B cell (primary cell): ENCODE measurements at regions not wholly inside any gene's neighbourhood (a gene's known extent, or its start where the extent isn't known, plus 50 kb on each side); places are given as distances from the start of the nearest gene placed in this dataset.

Experiments
- ATAC-seq: fragments of 200-7000 bp; cut with Tn5 transposase; one replicate; pipeline ENCODE4 v1.10.0; 2021; ENCODE audit warnings: low read depth, mild to moderate bottlenecking, moderate number of reproducible peaks, moderate library complexity
- CTCF ChIA-PET: fragments of 350-600 bp; sonication (Branson Sonifier 250); formaldehyde crosslinking; loops from one replicate; lab custom pipeline; 2021; ENCODE audit warnings: antibody characterized with exemption, inconsistent platforms; lab: Charles Lee
- POLR2A ChIA-PET: fragments of 350-600 bp; sonication (Branson Sonifier 250); formaldehyde crosslinking; loops from one replicate; lab custom pipeline; 2021; ENCODE audit warnings: antibody characterized with exemption; lab: Charles Lee
- DNase-seq: peaks from one replicate; pipeline ENCODE4 v3.0.0; 2013
- H2AFZ ChIP-seq: 2 replicates; pipeline ENCODE4 v1.6.1; 2012; ENCODE audit warnings: mild to moderate bottlenecking, low read depth, low read length; ENCODE audit not compliant: insufficient read depth, poor library complexity, severe bottlenecking
- H3K27ac ChIP-seq, 2 donors: 1 replicate in 1 of 2; 2 replicates in 1 of 2; pipeline ENCODE4 v1.5.1; 2012 to 2013; ENCODE audit warnings: low read length in 2 of 2, mild to moderate bottlenecking in 2 of 2, moderate library complexity in 1 of 2
- H3K27me3 ChIP-seq, 4 experiments: fragments of 200-600 bp in 1 of 4; sonication (generic) in 1 of 4; replicated peaks in 1 of 4; 1 replicate in 2 of 4; 2 replicates in 2 of 4; pipeline versions ENCODE4 v1.6.1 to v1.7.0; 2013 to 2016; ENCODE audit warnings: low read length in 3 of 4, mild to moderate bottlenecking in 2 of 4, mixed read lengths in 1 of 4, moderate library complexity in 1 of 4; ENCODE audit not compliant: insufficient read depth in 4 of 4, control insufficient read depth in 3 of 4; ENCODE audit errors: control extremely low read depth in 1 of 4
- H3K36me3 ChIP-seq, 2 experiments: replicated peaks in 1 of 2; 1 replicate in 1 of 2; 2 replicates in 1 of 2; pipeline versions ENCODE4 v1.6.1 to v1.7.1; 2013; ENCODE audit warnings: low read length in 1 of 2; ENCODE audit not compliant: insufficient read depth in 2 of 2, control insufficient read depth in 1 of 2; ENCODE audit errors: control extremely low read depth in 1 of 2, extremely low read depth in 1 of 2
- H3K4me1 ChIP-seq, 2 donors: fragments of 200-600 bp in 1 of 2; sonication (generic) in 1 of 2; 1 replicate in 1 of 2; 2 replicates in 1 of 2; pipeline versions ENCODE4 v1.5.1 to v1.6.1; 2013 to 2017; ENCODE audit warnings: low read length in 2 of 2; ENCODE audit not compliant: control insufficient read depth in 2 of 2, insufficient read depth in 2 of 2
- H3K4me2 ChIP-seq: replicated peaks from 2 replicates; pipeline ENCODE3; 2012; ENCODE audit warnings: mild to moderate bottlenecking, low read depth, low read length; ENCODE audit not compliant: poor library complexity, severe bottlenecking
- H3K4me3 ChIP-seq, 5 experiments: fragments of 200-600 bp in 1 of 5; sonication (generic) in 1 of 5; 1 replicate in 3 of 5; 2 replicates in 2 of 5; pipeline versions ENCODE4 v1.5.1 to v1.7.0; 2011 to 2016; ENCODE audit warnings: low read length in 4 of 5, mild to moderate bottlenecking in 4 of 5, low read depth in 2 of 5, control low read depth in 1 of 5, moderate library complexity in 1 of 5; ENCODE audit not compliant: insufficient read depth in 1 of 5; ENCODE audit errors: control extremely low read depth in 1 of 5, extremely low read depth in 1 of 5
- H3K79me2 ChIP-seq: fragments of 200-600 bp; sonication (generic); one replicate; pipeline ENCODE4 v1.6.0; 2016; ENCODE audit warnings: low read length; ENCODE audit not compliant: control insufficient read depth, insufficient read depth
- H3K9ac ChIP-seq: fragments of 200-600 bp; sonication (generic); 2 replicates; pipeline ENCODE4 v1.6.1; 2017; ENCODE audit warnings: mild to moderate bottlenecking, low read length, moderate library complexity
- H3K9me3 ChIP-seq, 3 donors: one replicate each; pipeline versions ENCODE4 v1.6.1 to v1.7.1; 2013; ENCODE audit warnings: low read length in 2 of 3; ENCODE audit not compliant: control insufficient read depth in 2 of 3, insufficient read depth in 1 of 3; ENCODE audit errors: control extremely low read depth in 1 of 3
- H4K20me1 ChIP-seq: 2 replicates; pipeline ENCODE4 v1.6.0; 2012; ENCODE audit warnings: mild to moderate bottlenecking, low read length; ENCODE audit not compliant: insufficient read depth, control insufficient read depth, poor library complexity, severe bottlenecking
- H3K27ac Mint-ChIP-seq: one replicate; pipeline ENCODE4 v1.8.0; 2021; ENCODE audit warnings: mixed read lengths
- H3K27me3 Mint-ChIP-seq: one replicate; pipeline ENCODE4 v1.8.0; 2021; ENCODE audit warnings: mixed read lengths
- H3K4me1 Mint-ChIP-seq: one replicate; pipeline ENCODE4 v1.8.0; 2021; ENCODE audit warnings: mixed read lengths
- H3K4me3 Mint-ChIP-seq: one replicate; pipeline ENCODE4 v1.8.0; 2021; ENCODE audit warnings: mixed read lengths
- H3K9me3 Mint-ChIP-seq: one replicate; pipeline ENCODE4 v1.8.0; 2022; ENCODE audit warnings: mixed read lengths; ENCODE audit not compliant: insufficient read depth
- EZH2 ChIP-seq: IDR thresholded peaks from 2 replicates; pipeline ENCODE4 v1.6.1; 2012; ENCODE audit warnings: borderline replicate concordance, low read depth, mild to moderate bottlenecking, moderate library complexity, low read length; ENCODE audit not compliant: insufficient read depth, poor library complexity, severe bottlenecking
- WGBS: methylation state at CpG from one replicate; pipeline ENCODE4 v1.1.5; 2013; ENCODE audit warnings: missing lambda C conversion rate; ENCODE audit not compliant: insufficient coverage; 5-methylcytosine and 5-hydroxymethylcytosine counted together
- intact Hi-C: fragments of 100-400 bp; cut with micrococcal nuclease; formaldehyde crosslinking; loops from one replicate; pipeline ENCODE4 v1.10.0; 2022
- TF ChIP-seq, protein P1 (sequence below): fragments of 200-600 bp; IDR thresholded peaks from one replicate; pipeline ENCODE4 v1.8.0; 2022; ENCODE audit warnings: antibody characterized with exemption, mild to moderate bottlenecking

DNA sequence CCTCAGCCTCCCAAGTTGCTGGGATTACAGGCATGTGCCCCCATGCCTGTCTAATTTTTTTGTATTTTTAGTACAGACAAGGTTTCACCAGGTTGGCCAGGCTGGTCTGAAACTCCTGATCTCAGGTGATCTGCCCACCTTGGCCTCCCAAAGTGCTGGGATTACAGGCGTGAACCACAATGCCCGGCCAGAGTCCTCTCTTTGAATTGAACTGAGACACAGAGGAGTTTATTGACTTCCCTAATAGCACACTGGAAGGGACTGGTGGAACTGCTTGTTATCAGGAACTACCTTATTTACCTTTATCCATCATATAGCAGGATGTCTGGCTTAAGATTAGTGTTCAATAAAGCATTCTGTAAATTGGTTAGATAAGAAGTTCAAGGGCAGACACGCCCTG is 613.8 kb downstream of the EFNB2 start:
- H3K27ac Mint-ChIP-seq = no peak overlapping the region
- no peaks in the 10 kb centered on the region for H3K27me3 Mint-ChIP-seq
- ChIA-PET POLR2A (no interaction called here), CTCF (no interaction called here)
- DNase-seq = no peak
- no peak overlapping the region for H2AFZ ChIP-seq
- no peaks in the 10 kb centered on the region for H3K9me3 ChIP-seq
- intact Hi-C loops = no loop called here
- H3K4me3 ChIP-seq = no peak overlapping the region
- ATAC-seq = no peak
- H3K4me2 ChIP-seq = no peak overlapping the region
- 100% methylated on average over 1 of the region's 3 CpGs for WGBS
- H4K20me1 ChIP-seq = no peaks in the 10 kb centered on the region
- no peak for TF ChIP-seq EZH2
- TF ChIP-seq, protein P1, sequence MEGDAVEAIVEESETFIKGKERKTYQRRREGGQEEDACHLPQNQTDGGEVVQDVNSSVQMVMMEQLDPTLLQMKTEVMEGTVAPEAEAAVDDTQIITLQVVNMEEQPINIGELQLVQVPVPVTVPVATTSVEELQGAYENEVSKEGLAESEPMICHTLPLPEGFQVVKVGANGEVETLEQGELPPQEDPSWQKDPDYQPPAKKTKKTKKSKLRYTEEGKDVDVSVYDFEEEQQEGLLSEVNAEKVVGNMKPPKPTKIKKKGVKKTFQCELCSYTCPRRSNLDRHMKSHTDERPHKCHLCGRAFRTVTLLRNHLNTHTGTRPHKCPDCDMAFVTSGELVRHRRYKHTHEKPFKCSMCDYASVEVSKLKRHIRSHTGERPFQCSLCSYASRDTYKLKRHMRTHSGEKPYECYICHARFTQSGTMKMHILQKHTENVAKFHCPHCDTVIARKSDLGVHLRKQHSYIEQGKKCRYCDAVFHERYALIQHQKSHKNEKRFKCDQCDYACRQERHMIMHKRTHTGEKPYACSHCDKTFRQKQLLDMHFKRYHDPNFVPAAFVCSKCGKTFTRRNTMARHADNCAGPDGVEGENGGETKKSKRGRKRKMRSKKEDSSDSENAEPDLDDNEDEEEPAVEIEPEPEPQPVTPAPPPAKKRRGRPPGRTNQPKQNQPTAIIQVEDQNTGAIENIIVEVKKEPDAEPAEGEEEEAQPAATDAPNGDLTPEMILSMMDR = no peak
- no peak overlapping the region for H3K27ac ChIP-seq
- no peaks in the 10 kb centered on the region for H3K4me1 ChIP-seq
- H3K79me2 ChIP-seq = no peaks in the 10 kb centered on the region
- no peaks in the 10 kb centered on the region for H3K4me1 Mint-ChIP-seq
- no peaks in the 10 kb centered on the region for H3K36me3 ChIP-seq
- H3K27me3 ChIP-seq = no peaks in the 10 kb centered on the region
- H3K9ac ChIP-seq = no peak overlapping the region
- no peak overlapping the region for H3K4me3 Mint-ChIP-seq
- peaks cover 2% of the 10 kb centered on the region for H3K9me3 Mint-ChIP-seq

DNA sequence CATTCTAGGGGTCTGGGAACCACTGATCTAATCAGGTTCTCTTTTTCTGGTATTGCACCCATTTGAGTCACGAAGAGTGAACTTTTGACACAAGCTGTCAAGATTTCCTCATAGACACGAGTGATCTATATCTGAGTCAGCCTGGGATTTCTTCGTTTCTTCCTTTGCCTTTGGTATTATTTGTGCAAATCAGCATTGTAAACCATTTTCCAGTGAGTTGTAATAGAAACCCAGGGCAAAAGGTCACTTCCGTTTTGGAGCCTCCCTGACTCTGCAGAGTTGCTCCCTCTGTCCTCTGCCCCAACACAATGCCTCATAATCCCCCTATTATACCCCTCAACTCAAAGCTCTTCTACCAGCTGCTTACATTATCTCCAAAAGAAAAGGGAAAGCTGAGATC is 615.1 kb downstream of the EFNB2 start:
- intact Hi-C loops = no loop called here
- H2AFZ ChIP-seq = no peak overlapping the region
- H3K36me3 ChIP-seq = no peaks in the 10 kb centered on the region
- no peaks in the 10 kb centered on the region for H3K27me3 ChIP-seq
- POLR2A ChIA-PET = no interaction called here
- no peak overlapping the region for H3K4me3 ChIP-seq
- no peaks in the 10 kb centered on the region for H4K20me1 ChIP-seq
- Mint-ChIP-seq H3K9me3 (peaks cover 4% of the 10 kb centered on the region), H3K4me3 (no peak overlapping the region), H3K27me3 (no peaks in the 10 kb centered on the region), H3K4me1 (no peaks in the 10 kb centered on the region), H3K27ac (no peak overlapping the region)
- no peaks in the 10 kb centered on the region for H3K9me3 ChIP-seq
- H3K4me1 ChIP-seq = no peaks in the 10 kb centered on the region
- 87% methylated on average over 3 of the region's 4 CpGs for WGBS
- CTCF ChIA-PET = no interaction called here
- TF ChIP-seq, protein P1 = no peak
- TF ChIP-seq EZH2 = no peak
- H3K9ac ChIP-seq = no peak overlapping the region
- ATAC-seq = no peak
- H3K27ac ChIP-seq = no peak overlapping the region
- no peaks in the 10 kb centered on the region for H3K79me2 ChIP-seq
- no peak for DNase-seq
- no peak overlapping the region for H3K4me2 ChIP-seq
